Heart left ventricle (tissue), 16 donors: ENCODE measurements at regions not wholly inside any gene's neighbourhood (a gene's known extent, or its start where the extent isn't known, plus 50 kb on each side); places are given as distances from the start of the nearest gene placed in this dataset.

Experiments
- ATAC-seq, 4 donors: fragments of 200-7000 bp; cut with Tn5 transposase; one replicate each; pipeline ENCODE4 v1.9.1; 2020 to 2022; ENCODE audit warnings: moderate library complexity in 4 of 4, mild to moderate bottlenecking in 3 of 4, moderate number of reproducible peaks in 1 of 4
- DNase-seq, 5 donors: peaks; one replicate each; pipeline ENCODE4 v3.0.0-alpha.2; 2020
- H3K27ac ChIP-seq, 12 donors: fragments of 200-600 bp; sonication (generic) in 4 of 12; one replicate each; pipeline versions ENCODE4 v1.5.0 to v1.8.0; 2016 to 2022; ENCODE audit warnings: mild to moderate bottlenecking in 2 of 12
- H3K27me3 ChIP-seq, 9 donors: fragments of 200-600 bp; sonication (generic) in 2 of 9; one replicate each; pipeline versions ENCODE4 v1.5.1 to v1.8.0; 2016 to 2022; ENCODE audit warnings: mild to moderate bottlenecking in 3 of 9
- H3K36me3 ChIP-seq, 9 donors: fragments of 200-600 bp; sonication (generic) in 2 of 9; one replicate each; pipeline versions ENCODE4 v1.5.0 to v1.8.0; 2018 to 2022; ENCODE audit warnings: mild to moderate bottlenecking in 2 of 9
- H3K4me1 ChIP-seq, 12 donors: fragments of 200-600 bp; sonication (generic) in 4 of 12; one replicate each; pipeline versions ENCODE4 v1.5.0 to v1.8.0; 2016 to 2022; ENCODE audit warnings: mild to moderate bottlenecking in 3 of 12
- H3K4me3 ChIP-seq, 12 donors: fragments of 200-600 bp; sonication (generic) in 4 of 12; one replicate each; pipeline versions ENCODE4 v1.5.0 to v1.8.0; 2017 to 2022; ENCODE audit warnings: mild to moderate bottlenecking in 9 of 12, moderate library complexity in 4 of 12
- H3K9me3 ChIP-seq, 12 donors: fragments of 200-600 bp; sonication (generic) in 4 of 12; one replicate each; pipeline versions ENCODE4 v1.5.0 to v1.8.0; 2016 to 2022; ENCODE audit warnings: mild to moderate bottlenecking in 1 of 12
- CTCF ChIP-seq, 12 donors: fragments of 200-600 bp; sonication (generic) in 4 of 12; IDR thresholded peaks; one replicate each; pipeline versions ENCODE4 v1.5.0 to v1.8.0; 2018 to 2022; ENCODE audit warnings: antibody characterized with exemption in 12 of 12, mild to moderate bottlenecking in 5 of 12
- POLR2A ChIP-seq, 2 donors: fragments of 450-650 bp; IDR thresholded peaks; one replicate each; pipeline ENCODE4 v1.6.1; 2017; ENCODE audit warnings: antibody characterized with exemption in 2 of 2, mild to moderate bottlenecking in 2 of 2, moderate library complexity in 2 of 2
- WGBS, 4 donors: extraction: QIAGEN DNeasy Blood & Tissue Kit in 2 of 4; methylation state at CpG; one replicate each; pipeline versions ENCODE4 v1.1.5 to v1.1.7; 2013 to 2018; 5-methylcytosine and 5-hydroxymethylcytosine counted together
- intact Hi-C, 10 donors: fragments of 100-400 bp; cut with DNase I; formaldehyde crosslinking; loops; one replicate each; pipeline versions ENCODE4 v1.11.1 to v1.14.2; 2022
- donor health status: ischemic (EF 13 %, LVEDD 7.1; RV severe dilation, severe dysfunction).
- donor health status: healthy with polysubstance abuse.
- donor health status: DM: no; HTN: yes; CAD: no.
- donor health status: DM: no; HTN: no; CAD: no.
- donor health status: ischemic (EF 25% LVEDD 6.9; RV normal size, moderate dysfunction).
- donor health status: ischemic (EF 25% LVEDD 5.7; RV mildly dilated, moderate dysfunction).
- donor health status: healthy.
- donor health status: DM: yes; HTN: yes; CAD: no.
- donor health status: ischemic (EF 35%, LVEDD 5.7; RV mildly dilated, moderate dysfunction).
- donor health status: nonischemic (EF 11% LVEDD 7.7; RV severe dilation, severe dysfunction).
- donor health status: DM: yes; HTN: yes; CAD: no.
- donor health status: PGD.
- donor health status: ischemic (EF 29% LVEDD 5.4; RV normal size, mild dysfunction).
- donor health status: nonischemic (EF 23%, LVEDD 6.1; RV moderate dilation, normal function).

GRCh38 chr20:37581246-37581645 is 53.6 kb upstream of the BLCAP start:
- no peak for DNase-seq
- TF ChIP-seq POLR2A (IDR thresholded peaks at IDR 0.05) = no peak
- TF ChIP-seq CTCF (IDR thresholded peaks at IDR 0.05) = no peak
- no peak overlapping the region for H3K4me3 ChIP-seq
- intact Hi-C loops = no loop called here
- no peak overlapping the region for H3K27ac ChIP-seq
- peaks cover 0 to 7% (median 1%) of the 10 kb centered on the region in 12 donors for H3K9me3 ChIP-seq
- peaks cover 0 to 41% (median 5%) of the 10 kb centered on the region in 9 donors for H3K27me3 ChIP-seq
- H3K4me1 ChIP-seq = no peaks in the 10 kb centered on the region
- ATAC-seq = no peak
- WGBS, 4 donors = 81 to 87% (median 82%) methylated on average over 9 of the region's 9 CpGs
- H3K36me3 ChIP-seq = no peaks in the 10 kb centered on the region

GRCh38 chr20:37580069-37580468 is 52.4 kb upstream of the BLCAP start:
- H3K4me1 ChIP-seq = no peaks in the 10 kb centered on the region

GRCh38 chr20:37579106-37579505 is 51.4 kb upstream of the BLCAP start:
- TF ChIP-seq CTCF (IDR thresholded peaks at IDR 0.05) (no peak), POLR2A (IDR thresholded peaks at IDR 0.05) (no peak)
- no peak overlapping the region for H3K4me3 ChIP-seq
- intact Hi-C loops = loop anchor here in 2 of 10 donors (10.0 kb wide), 2 partner anchors 56 to 246 kb away; no protein-coding TSS in a partner anchor
- ATAC-seq (no peak), DNase-seq (no peak)
- no peak overlapping the region for H3K27ac ChIP-seq
- peaks cover 0 to 33% (median 3%) of the 10 kb centered on the region in 9 donors for H3K27me3 ChIP-seq
- H3K36me3 ChIP-seq = no peaks in the 10 kb centered on the region
- no peaks in the 10 kb centered on the region for H3K9me3 ChIP-seq
- 58 to 86% (median 74%) methylated on average over 4 to 7 of the region's 7 CpGs for WGBS, 4 donors
- no peaks in the 10 kb centered on the region for H3K4me1 ChIP-seq

More at GRCh38 chr20:37580069-37580468, 52.4 kb upstream of the BLCAP start:
- intact Hi-C loops = no loop called here
- peaks cover 0 to 41% (median 3%) of the 10 kb centered on the region in 9 donors for H3K27me3 ChIP-seq
- 16 to 26% (median 19%) methylated on average over 2 of the region's 2 CpGs for WGBS, 4 donors
- ATAC-seq (no peak), DNase-seq (no peak)
- no peak overlapping the region for H3K4me3 ChIP-seq
- TF ChIP-seq CTCF (IDR thresholded peaks at IDR 0.05) = no peak
- no peak for TF ChIP-seq POLR2A (IDR thresholded peaks at IDR 0.05)
- no peaks in the 10 kb centered on the region for H3K36me3 ChIP-seq
- no peak overlapping the region for H3K27ac ChIP-seq
- no peaks in the 10 kb centered on the region for H3K9me3 ChIP-seq

- DNase-seq = no peak
- Histone ChIP-seq H3K27ac (no peak overlapping the region), H3K9me3 (no peaks in the 10 kb centered on the region), H3K4me3 (no peak overlapping the region), H3K27me3 (peaks cover 0 to 36% (median 3%) of the 10 kb centered on the region in 9 donors), H3K4me1 (no peaks in the 10 kb centered on the region), H3K36me3 (no peaks in the 10 kb centered on the region)
- TF ChIP-seq CTCF (IDR thresholded peaks at IDR 0.05) = no peak
- TF ChIP-seq POLR2A (IDR thresholded peaks at IDR 0.05) = no peak
- ATAC-seq = no peak
- 76 to 89% (median 82%) methylated on average over 6 of the region's 6 CpGs for WGBS, 4 donors
- intact Hi-C loops = loop anchor here in 2 of 10 donors (10.0 kb wide), 2 partner anchors 57 to 247 kb away; no protein-coding TSS in a partner anchor
These were observed 50.3 kb upstream of the BLCAP start for GRCh38 chr20:37577981-37578380.
